ENCODE measurements at regions not wholly inside any gene's neighbourhood (a gene's known extent, or its start where the extent isn't known, plus 50 kb on each side); places are given as distances from the start of the nearest gene placed in this dataset.

DNA sequence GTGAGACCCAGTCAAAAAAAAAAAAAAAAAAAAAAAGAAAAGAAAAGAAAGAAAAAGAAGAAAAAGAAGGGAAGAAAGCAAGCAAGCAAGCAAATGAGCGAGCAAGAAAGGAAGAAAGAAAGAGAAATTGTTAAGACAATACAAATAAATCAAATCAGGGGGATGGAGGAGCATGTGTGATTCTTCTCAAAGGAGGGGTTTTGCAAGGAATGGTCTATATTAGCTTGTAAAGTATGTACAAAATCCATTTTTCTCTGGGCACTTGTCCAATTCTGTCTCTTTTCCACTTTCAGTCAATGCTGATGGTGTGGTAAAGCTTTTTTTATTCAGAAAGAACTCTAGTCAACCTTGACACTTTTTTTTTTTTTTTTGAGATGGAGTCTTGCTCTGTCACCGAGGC lies 133.7 kb upstream of the TNFAIP3 start:
- TF ChIP-seq RAD21 (IDR thresholded peaks at IDR 0.05; ENCODE audit: insufficient read depth, low read depth, low read length) (no peak), SMC3 (IDR thresholded peaks at IDR 0.05; ENCODE audit: borderline replicate concordance, low read length) (no peak), YY1 (IDR thresholded peaks at IDR 0.05; ENCODE audit: low read depth, low read length) (no peak), TARDBP (IDR thresholded peaks at IDR 0.05; ENCODE audit: borderline replicate concordance) (no peak), ESRRA (IDR thresholded peaks at IDR 0.05; ENCODE audit: low read length) (no peak)
- TF ChIP-seq, protein P1, sequence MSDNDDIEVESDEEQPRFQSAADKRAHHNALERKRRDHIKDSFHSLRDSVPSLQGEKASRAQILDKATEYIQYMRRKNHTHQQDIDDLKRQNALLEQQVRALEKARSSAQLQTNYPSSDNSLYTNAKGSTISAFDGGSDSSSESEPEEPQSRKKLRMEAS (IDR thresholded peaks at IDR 0.05; ENCODE audit: low read depth, low read length) = no peak
- TF ChIP-seq, protein P2, sequence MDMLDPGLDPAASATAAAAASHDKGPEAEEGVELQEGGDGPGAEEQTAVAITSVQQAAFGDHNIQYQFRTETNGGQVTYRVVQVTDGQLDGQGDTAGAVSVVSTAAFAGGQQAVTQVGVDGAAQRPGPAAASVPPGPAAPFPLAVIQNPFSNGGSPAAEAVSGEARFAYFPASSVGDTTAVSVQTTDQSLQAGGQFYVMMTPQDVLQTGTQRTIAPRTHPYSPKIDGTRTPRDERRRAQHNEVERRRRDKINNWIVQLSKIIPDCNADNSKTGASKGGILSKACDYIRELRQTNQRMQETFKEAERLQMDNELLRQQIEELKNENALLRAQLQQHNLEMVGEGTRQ (IDR thresholded peaks at IDR 0.05; ENCODE audit: borderline replicate concordance, low read depth, low read length) = no peak
- TF ChIP-seq, protein P3, sequence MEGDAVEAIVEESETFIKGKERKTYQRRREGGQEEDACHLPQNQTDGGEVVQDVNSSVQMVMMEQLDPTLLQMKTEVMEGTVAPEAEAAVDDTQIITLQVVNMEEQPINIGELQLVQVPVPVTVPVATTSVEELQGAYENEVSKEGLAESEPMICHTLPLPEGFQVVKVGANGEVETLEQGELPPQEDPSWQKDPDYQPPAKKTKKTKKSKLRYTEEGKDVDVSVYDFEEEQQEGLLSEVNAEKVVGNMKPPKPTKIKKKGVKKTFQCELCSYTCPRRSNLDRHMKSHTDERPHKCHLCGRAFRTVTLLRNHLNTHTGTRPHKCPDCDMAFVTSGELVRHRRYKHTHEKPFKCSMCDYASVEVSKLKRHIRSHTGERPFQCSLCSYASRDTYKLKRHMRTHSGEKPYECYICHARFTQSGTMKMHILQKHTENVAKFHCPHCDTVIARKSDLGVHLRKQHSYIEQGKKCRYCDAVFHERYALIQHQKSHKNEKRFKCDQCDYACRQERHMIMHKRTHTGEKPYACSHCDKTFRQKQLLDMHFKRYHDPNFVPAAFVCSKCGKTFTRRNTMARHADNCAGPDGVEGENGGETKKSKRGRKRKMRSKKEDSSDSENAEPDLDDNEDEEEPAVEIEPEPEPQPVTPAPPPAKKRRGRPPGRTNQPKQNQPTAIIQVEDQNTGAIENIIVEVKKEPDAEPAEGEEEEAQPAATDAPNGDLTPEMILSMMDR (IDR thresholded peaks at IDR 0.05 in 2 of 3, conservative IDR thresholded peaks at IDR 0.05 in 1 of 3; ENCODE audit: control insufficient read depth in 2 of 3, extremely low read depth in 1 of 3, insufficient read depth in 1 of 3, low read depth in 3 of 3, low read length in 3 of 3) = no peak
- TF ChIP-seq, protein P4, sequence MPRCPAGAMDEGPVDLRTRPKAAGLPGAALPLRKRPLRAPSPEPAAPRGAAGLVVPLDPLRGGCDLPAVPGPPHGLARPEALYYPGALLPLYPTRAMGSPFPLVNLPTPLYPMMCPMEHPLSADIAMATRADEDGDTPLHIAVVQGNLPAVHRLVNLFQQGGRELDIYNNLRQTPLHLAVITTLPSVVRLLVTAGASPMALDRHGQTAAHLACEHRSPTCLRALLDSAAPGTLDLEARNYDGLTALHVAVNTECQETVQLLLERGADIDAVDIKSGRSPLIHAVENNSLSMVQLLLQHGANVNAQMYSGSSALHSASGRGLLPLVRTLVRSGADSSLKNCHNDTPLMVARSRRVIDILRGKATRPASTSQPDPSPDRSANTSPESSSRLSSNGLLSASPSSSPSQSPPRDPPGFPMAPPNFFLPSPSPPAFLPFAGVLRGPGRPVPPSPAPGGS (IDR thresholded peaks at IDR 0.05; ENCODE audit: borderline replicate concordance, insufficient read depth, low read depth, low read length, poor library complexity, severe bottlenecking) = no peak
